Prostate gland (tissue), 2 donors: ENCODE measurements at regions not wholly inside any gene's neighbourhood (a gene's known extent, or its start where the extent isn't known, plus 50 kb on each side); places are given as distances from the start of the nearest gene placed in this dataset.

Source experiments
- CTCF ChIP-seq, 4 experiments: fragments of 200-600 bp in 2 of 4; fragments of 450-650 bp in 2 of 4; sonication (generic) in 2 of 4; IDR thresholded peaks; 1 replicate in 3 of 4; 2 replicates in 1 of 4; pipeline ENCODE4 v1.5.1; 2016 to 2019; ENCODE audit warnings: antibody characterized with exemption in 4 of 4, mild to moderate bottlenecking in 2 of 4, moderate library complexity in 2 of 4
- POLR2A ChIP-seq: fragments of 450-650 bp; IDR thresholded peaks from one replicate; pipeline ENCODE4 v1.6.1; 2016; ENCODE audit warnings: antibody characterized with exemption, mild to moderate bottlenecking
- POLR2AphosphoS5 ChIP-seq: sonication (generic); formaldehyde crosslinking; IDR thresholded peaks from one replicate; pipeline ENCODE4 v1.6.1; 2017; ENCODE audit warnings: antibody characterized with exemption

DNA sequence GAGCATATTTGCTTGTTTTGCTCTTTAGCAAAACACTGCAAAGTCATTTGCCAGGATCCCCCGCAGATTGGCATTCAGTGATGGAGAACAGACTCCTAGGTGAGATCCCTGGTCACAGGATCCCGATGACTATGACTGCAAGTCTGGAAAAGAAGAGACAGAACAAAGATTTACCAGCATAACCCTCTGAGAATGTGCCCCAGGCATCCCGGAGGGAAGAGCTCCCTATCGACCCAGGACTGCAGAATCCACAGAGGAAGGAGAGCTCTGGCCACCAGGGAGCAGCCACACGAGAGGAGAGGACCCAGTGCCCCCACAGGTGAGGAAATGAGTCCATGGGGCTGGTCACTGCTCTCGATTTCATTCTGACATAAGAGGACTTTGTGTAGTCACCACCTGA is 105.2 kb downstream of the ZNF280B start:
- no peak for TF ChIP-seq CTCF (IDR thresholded peaks at IDR 0.05)
- no peak for TF ChIP-seq POLR2A
- TF ChIP-seq POLR2AphosphoS5 = no peak
